ENCODE measurements at regions not wholly inside any gene's neighbourhood (a gene's known extent, or its start where the extent isn't known, plus 50 kb on each side); places are given as distances from the start of the nearest gene placed in this dataset.

GRCh38 chr1:5456090-5456811, 536.0 kb downstream of the NPHP4 start:
- H3K27me3 ChIP-seq (ENCODE audit: control insufficient read depth in 4 of 4, insufficient read depth in 4 of 4, low read length in 3 of 4) = peaks cover 0 to 25% (median 7%) of the 10 kb centered on the region in 4 donors
- H3K4me3 ChIP-seq (ENCODE audit: low read depth in 1 of 3, low read length in 3 of 3) = no peak overlapping the region
- H3K36me3 ChIP-seq (ENCODE audit: control insufficient read depth in 4 of 4, insufficient read depth in 3 of 4, low read depth in 1 of 4, low read length in 3 of 4) = no peaks in the 10 kb centered on the region
- WGBS = 34% methylated on average over 16 of the region's 16 CpGs
- H3K9me3 ChIP-seq (ENCODE audit: control insufficient read depth in 4 of 4, low read length in 3 of 4) = peaks cover 0 to 4% (median under 1%) of the 10 kb centered on the region in 4 donors
- H3K9ac ChIP-seq (ENCODE audit: low read depth in 1 of 2, low read length in 2 of 2) = no peak overlapping the region
- no peak for TF ChIP-seq YY1 (IDR thresholded peaks at IDR 0.05)
- TF ChIP-seq JUND (IDR thresholded peaks at IDR 0.05) = no peak
- no peak for TF ChIP-seq FOXA1 (IDR thresholded peaks at IDR 0.05)
- TF ChIP-seq SP1 (IDR thresholded peaks at IDR 0.05) = no peak
- TF ChIP-seq FOXA2 (IDR thresholded peaks at IDR 0.05) = no peak
- no peak for TF ChIP-seq RXRA (IDR thresholded peaks at IDR 0.05)
- TF ChIP-seq EGR1 (IDR thresholded peaks at IDR 0.05; ENCODE audit: low read depth in 2 of 2) = no peak
- TF ChIP-seq CTCF (IDR thresholded peaks at IDR 0.05; ENCODE audit: low read depth, low read length, missing input control) = no peak
- TF ChIP-seq ATF3 (IDR thresholded peaks at IDR 0.05) = no peak
- no peak for TF ChIP-seq ZBTB33 (IDR thresholded peaks at IDR 0.05)
- no peak for TF ChIP-seq MAX (IDR thresholded peaks at IDR 0.05)
- no peak for DNase-seq (ENCODE audit: low spot score)
- H3K4me1 ChIP-seq (ENCODE audit: control insufficient read depth in 4 of 4, insufficient read depth in 4 of 4, low read length in 3 of 4) = peaks cover 0 to 3% (median 0%) of the 10 kb centered on the region in 4 donors
- H3K27ac ChIP-seq (ENCODE audit: low read depth in 1 of 2, low read length in 2 of 2) = no peak overlapping the region

- no peaks in the 10 kb centered on the region for H3K9me3 ChIP-seq (ENCODE audit: control insufficient read depth in 4 of 4, low read length in 3 of 4)
- H3K27ac ChIP-seq (ENCODE audit: low read depth in 1 of 2, low read length in 2 of 2) = no peak overlapping the region
- H3K36me3 ChIP-seq (ENCODE audit: control insufficient read depth in 4 of 4, insufficient read depth in 3 of 4, low read depth in 1 of 4, low read length in 3 of 4) = no peaks in the 10 kb centered on the region
- peaks cover 0 to 3% (median 0%) of the 10 kb centered on the region in 4 donors for H3K4me1 ChIP-seq (ENCODE audit: control insufficient read depth in 4 of 4, insufficient read depth in 4 of 4, low read length in 3 of 4)
- H3K9ac ChIP-seq (ENCODE audit: low read depth in 1 of 2, low read length in 2 of 2) = no peak overlapping the region
- TF ChIP-seq FOXA2 (IDR thresholded peaks at IDR 0.05) (no peak), ZBTB33 (IDR thresholded peaks at IDR 0.05) (no peak), ATF3 (IDR thresholded peaks at IDR 0.05) (no peak), EGR1 (IDR thresholded peaks at IDR 0.05; ENCODE audit: low read depth in 2 of 2) (no peak), HNF4A (conservative IDR thresholded peaks at IDR 0.05) (no peak)
- no peak for DNase-seq (ENCODE audit: low spot score)
- no peak overlapping the region for H3K4me3 ChIP-seq (ENCODE audit: low read depth in 1 of 3, low read length in 3 of 3)
- H3K27me3 ChIP-seq (ENCODE audit: control insufficient read depth in 4 of 4, insufficient read depth in 4 of 4, low read length in 3 of 4) = peaks cover 0 to 25% (median 7%) of the 10 kb centered on the region in 4 donors
- 28% methylated on average over 8 of the region's 8 CpGs for WGBS
These were observed 536.6 kb downstream of the NPHP4 start for GRCh38 chr1:5455651-5456050.
